Mesothelial cell of epicardium (in vitro differentiated cells): ENCODE measurements at regions not wholly inside any gene's neighbourhood (a gene's known extent, or its start where the extent isn't known, plus 50 kb on each side); places are given as distances from the start of the nearest gene placed in this dataset.

Experiments used
- DNase-seq, 2 experiments: peaks; one replicate each; pipeline ENCODE4 v3.0.0; 2021; ENCODE audit warnings: low spot score in 2 of 2; ENCODE audit not compliant: unreplicated experiment in 2 of 2
- H3K27ac Mint-ChIP-seq: 2 replicates; pipeline ENCODE4 v1.8.0; 2021; ENCODE audit warnings: mixed read lengths
- H3K27me3 Mint-ChIP-seq: 2 replicates; pipeline ENCODE4 v1.8.0; 2021; ENCODE audit warnings: low read depth, mixed read lengths
- H3K36me3 Mint-ChIP-seq: 2 replicates; pipeline ENCODE4 v1.8.0; 2021; ENCODE audit warnings: mixed read lengths
- H3K4me1 Mint-ChIP-seq: 2 replicates; pipeline ENCODE4 v1.8.0; 2021; ENCODE audit warnings: mixed read lengths
- H3K4me3 Mint-ChIP-seq: 2 replicates; pipeline ENCODE4 v1.8.0; 2021; ENCODE audit warnings: mild to moderate bottlenecking, moderate library complexity, mixed read lengths
- H3K9me3 Mint-ChIP-seq: 2 replicates; pipeline ENCODE4 v1.8.0; 2021; ENCODE audit warnings: mixed read lengths
- CTCF ChIP-seq: fragments of 200-600 bp; sonication (generic); IDR thresholded peaks from one replicate; pipeline ENCODE4 v1.5.0; 2021; ENCODE audit warnings: antibody characterized with exemption; ENCODE audit not compliant: unreplicated experiment

GRCh38 chr3:168552251-168552650 is 456.5 kb upstream of the GOLIM4 start:
- TF ChIP-seq CTCF, result no peak
- no peaks in the 10 kb centered on the region for H3K9me3 Mint-ChIP-seq

DNA sequence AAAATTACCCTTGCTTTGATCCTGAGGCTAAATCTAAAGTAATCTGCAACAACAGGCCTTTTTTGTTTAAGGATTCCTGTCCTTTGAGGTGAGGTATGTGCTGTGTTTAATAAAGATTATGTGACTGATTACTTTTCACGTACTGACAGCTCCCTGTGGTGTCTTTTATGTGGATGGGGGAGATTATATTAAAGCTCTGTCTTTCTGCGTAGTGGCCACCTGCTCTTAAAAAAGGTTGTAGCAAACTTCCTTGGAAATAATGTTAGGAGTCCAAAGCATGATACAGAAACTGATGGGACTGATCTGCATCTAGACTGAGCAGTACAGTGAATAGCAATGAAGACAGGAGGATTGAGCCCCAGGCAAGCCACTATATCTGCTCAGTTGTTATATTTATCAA is 453.0 kb upstream of the GOLIM4 start:
- DNase-seq, result no peak
- Mint-ChIP-seq H3K27ac (peak overlapping the region; percentile 19), H3K4me1 (peaks cover 42% of the 10 kb centered on the region), H3K36me3 (peaks cover 4% of the 10 kb centered on the region), H3K4me3 (no peak overlapping the region), H3K9me3 (no peaks in the 10 kb centered on the region), H3K27me3 (no peaks in the 10 kb centered on the region)
- TF ChIP-seq CTCF, result no peak

More at GRCh38 chr3:168552251-168552650, 456.5 kb upstream of the GOLIM4 start:
- Mint-ChIP-seq H3K27me3 (no peaks in the 10 kb centered on the region), H3K36me3 (peaks cover 4% of the 10 kb centered on the region), H3K4me3 (no peak overlapping the region), H3K4me1 (peaks cover 40% of the 10 kb centered on the region), H3K27ac (no peak overlapping the region)
- no peak for DNase-seq

DNA sequence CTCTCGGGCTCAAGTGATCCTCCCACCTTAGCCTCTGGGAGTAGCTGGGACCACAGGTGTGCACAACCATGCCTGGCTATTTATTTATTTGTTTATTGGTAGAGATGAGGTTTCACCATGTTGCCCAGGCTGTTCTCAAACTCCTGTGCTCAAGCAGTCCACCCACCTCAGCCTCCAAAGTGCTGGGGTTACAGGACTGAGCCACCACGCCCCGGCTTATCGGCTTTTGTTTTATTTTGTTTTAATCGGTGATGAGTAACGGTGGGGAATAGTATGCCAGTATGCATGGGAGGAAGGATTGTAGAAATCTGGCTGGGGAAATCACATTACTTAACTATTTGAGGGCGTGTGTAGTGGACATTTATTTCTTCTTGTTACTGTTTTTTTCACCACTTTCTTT is 451.0 kb upstream of the GOLIM4 start:
- TF ChIP-seq CTCF, result no peak
- Mint-ChIP-seq H3K4me3 (no peak overlapping the region), H3K36me3 (peaks cover 8% of the 10 kb centered on the region), H3K27me3 (no peaks in the 10 kb centered on the region), H3K27ac (peak overlapping the region; percentile 4), H3K4me1 (peaks cover 61% of the 10 kb centered on the region), H3K9me3 (peaks cover 4% of the 10 kb centered on the region)
- DNase-seq, result no peak

GRCh38 chr3:168545591-168545990 is 449.9 kb upstream of the GOLIM4 start:
- no peak for DNase-seq

DNA sequence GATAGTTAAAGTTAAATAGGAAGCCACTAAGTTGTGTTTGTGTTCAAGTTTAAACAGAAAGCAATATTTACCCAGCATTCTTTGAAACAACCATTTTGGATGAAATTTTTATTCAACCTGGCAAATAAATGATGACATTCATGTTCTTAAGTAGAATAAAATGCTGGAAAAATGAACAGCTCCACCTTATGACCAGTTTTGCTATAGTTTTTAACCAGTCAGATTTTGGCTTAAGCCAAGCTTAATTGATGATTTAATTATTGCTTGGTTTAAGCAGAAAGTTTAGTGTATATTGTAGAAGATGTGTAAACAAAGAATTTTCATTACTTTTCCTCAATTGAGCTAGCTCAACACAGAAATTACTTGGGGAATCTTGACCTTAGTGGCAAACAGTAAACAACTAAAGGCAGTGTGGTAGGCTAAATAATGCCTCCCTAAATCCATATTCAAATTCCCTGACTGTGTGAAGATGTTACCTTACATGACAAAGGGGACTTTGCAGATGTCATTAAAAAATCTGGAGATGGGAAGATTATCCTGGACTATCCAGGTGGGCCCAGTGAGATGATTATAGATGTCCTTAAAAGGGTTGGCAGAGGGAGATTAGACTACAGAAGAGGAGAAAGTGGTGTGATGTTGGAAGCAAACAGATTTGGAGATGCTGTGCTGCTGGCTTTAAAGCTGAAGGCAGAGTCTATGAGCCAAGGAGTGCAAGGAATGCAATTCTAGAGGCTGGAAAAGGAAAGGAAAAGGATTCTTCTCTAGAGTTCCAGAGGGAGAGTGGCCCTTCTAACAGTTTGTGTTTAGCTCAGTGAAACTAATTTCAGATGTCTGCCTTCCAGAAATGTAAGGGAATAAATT is 448.6 kb upstream of the GOLIM4 start:
- no peak overlapping the region for H3K4me3 Mint-ChIP-seq
- peaks cover 53% of the 10 kb centered on the region for H3K4me1 Mint-ChIP-seq
- peak overlapping the region; percentile 9 for H3K27ac Mint-ChIP-seq
- no peak for TF ChIP-seq CTCF
- H3K36me3 Mint-ChIP-seq, result peaks cover 13% of the 10 kb centered on the region
- no peaks in the 10 kb centered on the region for H3K27me3 Mint-ChIP-seq
- peaks cover 10% of the 10 kb centered on the region for H3K9me3 Mint-ChIP-seq
- DNase-seq, result no peak

More at GRCh38 chr3:168545591-168545990, 449.9 kb upstream of the GOLIM4 start:
- TF ChIP-seq CTCF, result no peak
- peaks cover 10% of the 10 kb centered on the region for H3K9me3 Mint-ChIP-seq
- peaks cover 61% of the 10 kb centered on the region for H3K4me1 Mint-ChIP-seq
- no peaks in the 10 kb centered on the region for H3K27me3 Mint-ChIP-seq
- H3K27ac Mint-ChIP-seq, result peak overlapping the region; percentile 72
- peaks cover 14% of the 10 kb centered on the region for H3K36me3 Mint-ChIP-seq
- no peak overlapping the region for H3K4me3 Mint-ChIP-seq
